GM12864 (cell line): ENCODE measurements at regions not wholly inside any gene's neighbourhood (a gene's known extent, or its start where the extent isn't known, plus 50 kb on each side); places are given as distances from the start of the nearest gene placed in this dataset.
"Not testable (repeated sequence)": the region's sequence is repeated elsewhere in the genome, so short reads cannot be mapped to it uniquely, and the experiment has no call there.

Experiments used
- DNase-seq: peaks from one replicate; pipeline ENCODE4 v3.0.0-alpha.2; 2011; ENCODE audit warnings: low read depth
- H3K4me3 ChIP-seq: 2 replicates; pipeline ENCODE4 v1.5.1; 2011; ENCODE audit warnings: mild to moderate bottlenecking, low read depth, low read length, control low read depth
- CTCF ChIP-seq: IDR thresholded peaks from 2 replicates; pipeline ENCODE4 v1.5.1; 2011; ENCODE audit warnings: low read depth, mild to moderate bottlenecking, moderate library complexity, low read length, control low read depth, inconsistent platforms; ENCODE audit errors: missing control alignments

GRCh38 chr15:98347866-98348265 is 300.5 kb upstream of the IGF1R start:
- no peak overlapping the region for H3K4me3 ChIP-seq
- no peak for DNase-seq
- TF ChIP-seq CTCF, result no peak

- DNase-seq, result no peak
- no peak overlapping the region for H3K4me3 ChIP-seq
- TF ChIP-seq CTCF, result no peak
These were observed 298.1 kb upstream of the IGF1R start for GRCh38 chr15:98350276-98350675.

- not testable (repeated sequence) for H3K4me3 ChIP-seq, DNase-seq
These were observed 290.1 kb upstream of the IGF1R start for GRCh38 chr15:98358274-98358673.

- TF ChIP-seq CTCF, result no peak
- DNase-seq, result no peak
- no peak overlapping the region for H3K4me3 ChIP-seq
These were observed 289.4 kb upstream of the IGF1R start for GRCh38 chr15:98358971-98359370.

- H3K4me3 ChIP-seq, result no peak overlapping the region
- TF ChIP-seq CTCF, result no peak
- no peak for DNase-seq
These were observed 284.9 kb upstream of the IGF1R start for GRCh38 chr15:98363416-98363815.

- no peak overlapping the region for H3K4me3 ChIP-seq
- DNase-seq, result no peak
- TF ChIP-seq CTCF, result no peak
These were observed 284.4 kb upstream of the IGF1R start for GRCh38 chr15:98363955-98364354.

- H3K4me3 ChIP-seq, result no peak overlapping the region
- no peak for TF ChIP-seq CTCF
- DNase-seq, result no peak
These were observed 279.1 kb upstream of the IGF1R start for GRCh38 chr15:98369081-98369716.
